Endothelial cell of umbilical vein (primary cell): ENCODE measurements at regions not wholly inside any gene's neighbourhood (a gene's known extent, or its start where the extent isn't known, plus 50 kb on each side); places are given as distances from the start of the nearest gene placed in this dataset.

Experiments used
- CTCF ChIP-seq, 2 donors: IDR thresholded peaks; 1 replicate in 1 of 2; 2 replicates in 1 of 2; pipeline ENCODE4 v1.5.1; 2011; ENCODE audit warnings: low read length in 2 of 2, mild to moderate bottlenecking in 2 of 2, moderate library complexity in 2 of 2, control low read depth in 1 of 2, inconsistent platforms in 1 of 2, low read depth in 1 of 2; ENCODE audit not compliant: insufficient read depth in 1 of 2; ENCODE audit errors: extremely low read depth in 1 of 2
- EZH2 ChIP-seq: IDR thresholded peaks from 2 replicates; pipeline ENCODE4 v1.6.1; 2012; ENCODE audit warnings: borderline replicate concordance, low read depth, mild to moderate bottlenecking, moderate library complexity, low read length, inconsistent platforms; ENCODE audit not compliant: severe bottlenecking
- GATA2 ChIP-seq: IDR thresholded peaks from 2 replicates; pipeline ENCODE4 v1.7.0; 2011; ENCODE audit warnings: low read depth, mild to moderate bottlenecking, moderate library complexity, mixed read lengths, low read length; ENCODE audit not compliant: insufficient read length, insufficient read depth
- JUN ChIP-seq: IDR thresholded peaks from 2 replicates; pipeline ENCODE4 v1.6.1; 2011; ENCODE audit warnings: borderline replicate concordance, low read depth; ENCODE audit not compliant: insufficient read length, insufficient read depth
- MAX ChIP-seq: IDR thresholded peaks from 2 replicates; pipeline ENCODE4 v1.6.1; 2011; ENCODE audit not compliant: insufficient read depth, insufficient read length
- POLR2A ChIP-seq: IDR thresholded peaks from 2 replicates; pipeline ENCODE4 v1.6.1; 2012; ENCODE audit warnings: low read depth, mild to moderate bottlenecking, control low read depth, low read length
- POLR2AphosphoS5 ChIP-seq: IDR thresholded peaks from 2 replicates; pipeline ENCODE4 v1.6.1; 2012; ENCODE audit warnings: low read depth, mild to moderate bottlenecking, control low read depth, low read length, moderate library complexity; ENCODE audit not compliant: insufficient read depth

- no peak for TF ChIP-seq POLR2A
- no peak for TF ChIP-seq CTCF (IDR thresholded peaks at IDR 0.05; ENCODE audit: extremely low read depth in 1 of 2, insufficient read depth in 1 of 2, low read depth in 1 of 2, low read length in 2 of 2)
- no peak for TF ChIP-seq MAX
- no peak for TF ChIP-seq POLR2AphosphoS5
- TF ChIP-seq JUN: no peak
- TF ChIP-seq EZH2: no peak
- TF ChIP-seq GATA2: no peak
These were observed 759.9 kb downstream of the IPMK start for GRCh38 chr10:57507788-57508187.
